22Rv1 (cell line): ENCODE measurements at regions not wholly inside any gene's neighbourhood (a gene's known extent, or its start where the extent isn't known, plus 50 kb on each side); places are given as distances from the start of the nearest gene placed in this dataset.

ENCODE experiments used
- CTCF ChIP-seq: fragments of 450-650 bp; IDR thresholded peaks from 2 replicates; pipeline ENCODE4 v1.5.1; 2017; ENCODE audit warnings: mild to moderate bottlenecking
- ZFX ChIP-seq: fragments of 450-650 bp; IDR thresholded peaks from 2 replicates; pipeline ENCODE4 v1.6.1; 2017; ENCODE audit warnings: antibody characterized with exemption, borderline replicate concordance

- TF ChIP-seq CTCF (no peak), ZFX (no peak)
Observed at GRCh38 chr4:37747772-37748330, 61.7 kb upstream of the RELL1 start.
